ENCODE measurements at regions not wholly inside any gene's neighbourhood (a gene's known extent, or its start where the extent isn't known, plus 50 kb on each side); places are given as distances from the start of the nearest gene placed in this dataset.

DNA sequence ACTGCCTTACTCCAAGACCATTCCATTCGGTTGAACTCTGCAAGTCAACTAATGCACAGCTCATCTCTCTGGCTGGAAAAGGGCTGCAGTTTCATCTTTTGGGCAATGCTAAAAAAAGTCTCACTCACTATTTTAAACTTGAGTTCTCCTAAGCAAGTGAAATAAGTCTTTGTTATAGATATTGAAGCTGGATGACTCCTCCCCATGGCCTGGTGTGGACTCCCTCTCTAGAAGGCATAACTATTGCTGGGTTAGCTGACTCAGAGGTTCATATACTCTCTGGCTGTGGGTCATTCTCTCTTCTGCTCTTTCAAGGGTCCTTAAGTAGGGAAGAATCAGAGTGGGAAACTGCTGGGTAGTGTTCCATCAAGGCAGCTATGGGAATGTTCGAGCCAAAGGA lies 88.0 kb downstream of the XCL2 start:
- no peak for DNase-seq (ENCODE audit: low read depth, low spot score)

DNA sequence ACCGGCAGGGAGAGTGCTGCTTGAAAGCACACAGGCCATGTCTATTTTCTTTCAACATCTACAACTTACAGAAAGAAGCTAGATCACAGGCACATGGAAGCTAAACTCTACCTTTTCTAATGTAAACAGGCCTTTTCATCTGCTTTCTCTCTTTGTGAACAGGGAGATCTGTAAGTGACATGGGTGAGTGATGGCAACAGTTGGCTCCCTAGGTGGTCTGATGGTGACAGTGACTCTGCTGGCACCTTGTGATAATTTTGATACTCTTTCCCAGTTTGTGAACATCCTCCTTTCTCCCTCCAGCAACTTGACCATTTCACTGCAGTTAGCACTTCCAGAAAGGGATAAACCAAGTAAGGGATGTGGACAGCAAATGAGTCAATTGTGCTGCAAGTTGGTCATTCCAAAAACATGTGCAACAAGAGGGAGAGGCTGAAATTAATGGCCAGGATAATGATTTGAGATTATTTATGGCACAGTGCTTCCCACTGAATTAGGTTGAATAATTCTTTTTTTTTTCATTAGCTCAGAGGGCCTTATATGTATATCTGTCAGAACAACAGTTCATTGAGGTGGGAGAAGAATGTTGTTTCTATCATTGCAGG lies 89.5 kb downstream of the XCL2 start:
- peak; percentile 53 for DNase-seq (ENCODE audit: low read depth, low spot score)

DNA sequence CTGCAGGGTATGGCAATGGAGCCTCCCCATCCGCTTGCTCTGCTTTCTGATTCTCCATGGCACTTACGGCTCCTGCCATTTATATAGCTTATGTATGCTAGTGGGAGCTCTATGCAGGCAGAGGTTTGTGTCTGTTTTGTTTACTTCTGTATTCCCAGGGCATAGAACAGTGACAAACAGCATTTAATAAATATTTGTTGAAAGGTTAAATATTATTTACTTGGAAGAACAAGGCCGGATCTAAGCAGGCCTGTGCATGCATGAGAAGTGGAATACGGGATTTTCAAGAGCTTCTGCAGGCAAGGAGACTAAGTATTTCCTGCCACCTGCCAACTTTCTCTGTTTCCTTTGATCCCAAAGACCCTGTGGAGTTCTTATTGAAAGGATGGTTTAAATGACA lies 90.7 kb downstream of the XCL2 start:
- DNase-seq (ENCODE audit: low read depth, low spot score): no peak

DNA sequence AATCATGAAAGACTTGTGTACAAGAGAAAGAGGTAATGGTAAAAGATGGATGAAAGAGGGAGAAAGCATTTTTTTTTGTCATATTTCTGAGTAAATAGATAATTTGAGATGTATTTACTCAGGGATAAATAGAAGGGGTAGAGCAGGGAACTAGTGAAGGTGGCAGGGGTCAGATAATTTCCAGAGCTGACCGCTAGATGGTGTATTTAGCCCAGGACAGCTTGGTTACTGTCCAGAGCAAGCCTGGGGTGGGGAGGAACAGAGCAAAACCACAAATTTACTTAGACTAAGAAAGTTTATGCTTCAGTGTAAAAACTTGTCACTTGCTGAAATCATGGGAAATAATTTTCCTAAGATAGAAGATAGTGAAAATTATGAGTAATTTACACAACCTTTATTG lies 91.5 kb downstream of the XCL2 start:
- no peak for DNase-seq (ENCODE audit: low read depth, low spot score)

GRCh38 chr1:168447871-168448270 lies 95.9 kb downstream of the XCL2 start:
- no peak for DNase-seq (ENCODE audit: low read depth, low spot score)

DNA sequence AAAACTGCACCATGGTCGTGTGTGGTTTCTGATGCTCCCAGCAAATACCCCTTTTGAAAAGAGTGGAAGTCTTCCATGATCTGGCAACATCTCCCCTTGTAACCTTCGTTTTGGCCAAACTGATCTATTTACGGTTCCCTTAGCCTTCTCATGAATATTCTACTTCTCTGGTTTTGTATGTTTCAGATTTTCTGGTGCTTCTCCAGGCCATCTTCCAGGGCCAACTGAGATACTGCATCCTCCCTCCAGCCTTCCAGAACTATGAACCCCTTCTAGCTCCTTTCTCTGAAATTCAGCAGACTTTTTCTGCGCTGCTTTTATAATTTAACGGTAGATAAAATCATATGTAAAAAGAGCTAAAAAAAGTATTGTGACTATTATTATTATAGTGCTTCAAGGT lies 97.7 kb downstream of the XCL2 start:
- DNase-seq (ENCODE audit: low read depth, low spot score): no peak

- no peak for DNase-seq (ENCODE audit: low read depth, low spot score)
These were observed 99.9 kb downstream of the XCL2 start for GRCh38 chr1:168443899-168444298.

- no peak for DNase-seq (ENCODE audit: low read depth, low spot score)
These were observed 100.4 kb downstream of the XCL2 start for GRCh38 chr1:168443356-168443755.

- DNase-seq (ENCODE audit: low read depth, low spot score): no peak
These were observed 100.9 kb downstream of the XCL2 start for GRCh38 chr1:168442931-168443330.

DNA sequence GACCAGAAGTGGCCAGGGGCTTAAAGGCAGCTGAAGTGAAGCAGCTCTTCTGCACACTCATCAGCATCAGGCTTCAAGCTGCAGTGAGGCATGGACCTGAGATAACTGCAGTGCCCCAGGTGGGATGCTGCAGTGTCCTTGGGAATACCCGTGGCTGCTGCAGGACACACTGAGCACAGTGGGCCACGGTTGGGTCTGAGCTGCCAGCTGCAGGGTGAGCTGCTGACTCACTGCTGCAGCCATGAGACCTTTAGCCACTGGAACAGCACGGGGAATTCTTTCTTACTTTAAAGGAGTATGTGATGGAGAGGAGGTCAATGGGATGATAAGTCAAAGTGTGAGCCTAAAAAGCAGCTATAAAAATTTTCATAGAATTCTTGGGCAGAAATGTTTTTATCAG lies 102.1 kb downstream of the XCL2 start:
- peak; percentile 36 for DNase-seq (ENCODE audit: low read depth, low spot score)

GRCh38 chr1:168439456-168440375 lies 104.1 kb downstream of the XCL2 start:
- DNase-seq (ENCODE audit: low read depth, low spot score): peak; percentile 93

GRCh38 chr1:168438626-168439025 lies 105.2 kb downstream of the XCL2 start:
- no peak for DNase-seq (ENCODE audit: low read depth, low spot score)

DNA sequence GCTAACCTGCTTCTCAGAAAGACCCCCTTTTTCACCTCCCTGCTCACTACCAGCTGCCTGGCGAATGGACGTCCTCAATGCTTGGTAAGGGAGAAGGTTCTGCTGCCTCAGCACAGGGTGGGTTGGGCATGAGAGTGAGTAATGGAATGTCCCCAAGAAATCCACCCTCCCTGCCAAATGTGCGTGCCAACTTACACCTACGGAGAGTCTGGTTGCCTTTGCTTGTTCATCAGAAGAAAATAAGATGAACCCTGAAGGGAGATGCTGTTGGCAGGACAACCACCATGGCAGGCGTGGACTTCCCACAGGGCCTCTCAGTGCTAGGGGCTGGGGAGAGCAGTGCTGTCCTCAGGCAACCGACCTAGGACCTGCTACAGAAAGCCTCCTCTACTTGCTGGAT lies 106.0 kb downstream of the XCL2 start:
- no peak for DNase-seq (ENCODE audit: low read depth, low spot score)

GRCh38 chr1:168435439-168435838 lies 108.4 kb downstream of the XCL2 start:
- no peak for DNase-seq (ENCODE audit: low read depth, low spot score)

DNA sequence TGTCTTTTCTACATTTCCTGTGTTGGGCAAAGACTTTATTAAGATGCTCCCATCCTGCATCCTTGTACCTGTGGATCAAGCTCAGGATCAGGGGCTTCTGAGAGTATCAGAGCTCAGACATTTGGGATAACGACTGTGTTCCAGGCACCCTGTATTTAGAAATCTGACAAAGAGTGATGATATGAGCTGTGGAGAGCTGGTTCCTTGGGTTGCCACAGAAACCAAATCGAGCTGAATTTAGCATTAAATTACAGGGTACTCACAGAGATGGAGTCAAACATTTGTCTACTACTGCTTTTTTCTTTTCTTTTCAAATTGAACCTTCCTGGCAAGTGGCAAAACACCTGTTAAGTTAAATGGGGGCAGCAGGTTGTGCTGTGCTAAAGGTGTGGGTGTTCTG lies 110.6 kb downstream of the XCL2 start:
- DNase-seq (ENCODE audit: low read depth, low spot score): no peak

DNA sequence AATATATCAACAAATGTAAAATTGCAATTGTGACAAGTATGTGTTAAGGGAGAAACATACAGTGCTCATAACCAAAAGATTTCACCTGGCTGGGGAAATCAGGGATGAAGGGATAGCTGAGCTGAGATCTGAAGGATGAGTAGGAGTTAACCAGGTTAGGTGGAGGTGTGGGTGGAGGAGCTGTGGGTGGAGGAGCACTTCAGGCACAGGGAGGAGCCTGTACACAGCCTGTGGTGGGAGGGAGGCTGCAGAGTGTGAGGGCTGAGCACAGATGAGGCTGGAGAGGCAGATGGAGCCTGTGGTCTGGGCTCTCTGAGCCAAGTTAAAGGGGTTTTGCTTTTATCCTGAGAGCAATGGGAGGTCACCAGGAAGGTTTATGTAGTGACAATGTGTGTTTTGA lies 111.9 kb downstream of the XCL2 start:
- DNase-seq (ENCODE audit: low read depth, low spot score): no peak

- no peak for DNase-seq (ENCODE audit: low read depth, low spot score)
These were observed 113.5 kb downstream of the XCL2 start for GRCh38 chr1:168430321-168430720.

DNA sequence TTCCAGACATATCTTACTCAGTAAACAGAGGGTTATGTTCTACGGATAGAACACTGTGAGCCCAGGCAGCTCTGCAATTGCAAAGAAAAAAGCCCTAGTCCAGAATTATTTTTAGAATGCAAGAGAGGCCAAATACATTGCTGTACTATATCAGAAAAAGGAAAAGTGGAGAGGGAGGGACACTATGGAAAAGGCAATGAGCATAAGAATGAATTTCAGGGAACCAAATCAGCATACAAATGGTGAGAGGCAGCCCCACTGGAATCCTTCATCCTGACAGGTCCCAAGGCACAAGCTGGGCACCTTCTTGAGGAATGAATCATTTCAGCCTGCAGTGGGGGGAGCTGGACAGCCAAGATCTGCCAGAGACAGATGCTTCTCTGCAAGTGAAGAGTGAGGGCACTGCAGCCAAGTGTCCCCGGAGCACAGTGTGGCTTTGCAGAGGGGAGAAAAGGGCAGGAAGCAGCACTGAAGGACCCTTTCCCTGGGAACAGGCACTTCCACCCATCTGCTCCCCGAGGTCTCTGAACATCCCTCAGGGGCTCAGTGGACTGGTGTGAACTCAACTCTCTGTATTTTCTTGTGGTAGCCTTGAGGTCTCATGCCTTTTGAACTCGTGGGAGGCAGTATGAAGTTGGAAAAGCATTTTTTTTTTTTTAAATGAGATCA lies 115.6 kb downstream of the XCL2 start:
- peak; percentile 56 for DNase-seq (ENCODE audit: low read depth, low spot score)

DNA sequence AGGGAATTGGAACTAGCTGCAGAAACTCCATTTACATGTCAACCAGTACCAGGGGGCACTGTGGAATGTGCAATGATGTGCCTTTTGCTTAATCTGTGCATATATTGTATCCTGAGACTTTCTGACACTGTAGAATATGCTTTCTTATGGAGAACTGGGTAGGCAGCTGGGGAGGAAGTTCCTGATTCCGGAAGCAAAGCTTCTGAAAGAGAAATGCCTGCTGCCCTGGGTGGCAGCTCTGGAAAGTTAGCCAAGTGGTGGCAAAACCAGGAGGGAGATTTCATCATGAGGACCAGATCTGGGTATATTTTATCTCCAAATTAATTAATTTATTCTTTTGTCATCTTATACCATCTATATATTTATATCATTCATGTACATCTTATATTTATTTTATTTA lies 116.7 kb downstream of the XCL2 start:
- DNase-seq (ENCODE audit: low read depth, low spot score): no peak

GRCh38 chr1:168424281-168424680 lies 119.5 kb downstream of the XCL2 start:
- no peak for DNase-seq (ENCODE audit: low read depth, low spot score)

- no peak for DNase-seq (ENCODE audit: low read depth, low spot score)
These were observed 121.5 kb downstream of the XCL2 start for GRCh38 chr1:168422203-168422847.

DNA sequence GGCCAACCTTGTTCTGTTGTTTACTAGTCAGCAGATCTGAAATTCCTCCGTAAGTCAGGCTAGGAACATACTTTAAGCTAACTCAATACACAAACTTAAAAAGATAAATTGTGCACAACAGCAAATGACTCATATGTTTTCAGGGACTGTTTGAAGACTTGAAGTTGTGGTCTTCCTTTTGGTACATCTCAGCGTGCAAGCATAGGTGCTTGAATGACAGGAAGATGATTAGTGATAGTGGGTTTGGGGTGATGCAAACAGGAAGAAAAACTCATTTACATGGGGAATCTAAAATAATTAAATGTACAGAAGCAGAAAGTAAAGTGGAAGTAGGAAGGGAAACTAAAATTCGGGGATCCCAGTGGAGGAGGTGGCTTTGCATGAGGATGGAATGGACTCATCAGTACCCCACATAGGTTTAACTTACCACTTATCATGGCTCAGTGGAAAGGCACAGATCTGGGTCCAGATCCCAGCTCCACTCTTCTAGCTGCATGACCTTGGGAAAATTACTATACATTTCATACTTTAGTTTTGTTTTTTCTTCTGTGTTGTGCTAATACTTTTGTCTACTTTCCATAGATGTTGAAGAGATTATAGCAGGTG lies 122.3 kb downstream of the XCL2 start:
- DNase-seq (ENCODE audit: low read depth, low spot score): no peak
